IMR-90 (cell line): ENCODE measurements at regions not wholly inside any gene's neighbourhood (a gene's known extent, or its start where the extent isn't known, plus 50 kb on each side); places are given as distances from the start of the nearest gene placed in this dataset.
"Not testable (repeated sequence)": the region's sequence is repeated elsewhere in the genome, so short reads cannot be mapped to it uniquely, and the experiment has no call there.

Source experiments
- ATAC-seq: fragments of 200-7000 bp; cut with Tn5 transposase; 2 replicates; pipeline ENCODE4 v1.9.1; 2020; ENCODE audit warnings: low read depth, mild to moderate bottlenecking, moderate library complexity
- BruUV-seq: library from RNA; stranded (reverse); fragments of 400-500 nt; replicated peaks from 2 replicates; lab custom pipeline; 2021; lab: Mats Ljungman, UMichigan
- CTCF ChIA-PET: fragments of 300-600 bp; formaldehyde crosslinking; extraction: SDS; loops from one replicate; lab custom pipeline; 2021; ENCODE audit warnings: antibody characterized with exemption; lab: Yijun Ruan, JAX
- POLR2A ChIA-PET: fragments of 300-600 bp; sonication (Branson Sonifier 250); formaldehyde crosslinking; loops from one replicate; lab custom pipeline; 2022; ENCODE audit warnings: antibody characterized with exemption; ENCODE audit not compliant: unreplicated experiment; lab: Charles Lee
- DNase-seq: peaks from one replicate; pipeline ENCODE4 v3.0.0; 2013
- H2AFZ ChIP-seq: replicated peaks from 2 replicates; pipeline ENCODE3; 2013; ENCODE audit warnings: low read length, mild to moderate bottlenecking; ENCODE audit not compliant: poor library complexity
- H2AK5ac ChIP-seq: 2 replicates; pipeline ENCODE4 v1.6.1; 2013; ENCODE audit warnings: low read depth, low read length, inconsistent platforms
- H2AK9ac ChIP-seq: replicated peaks from 2 replicates; pipeline ENCODE3; 2013; ENCODE audit warnings: mild to moderate bottlenecking, low read depth, low read length, moderate library complexity; ENCODE audit not compliant: poor library complexity
- H2BK120ac ChIP-seq: 2 replicates; pipeline ENCODE4 v1.6.1; 2013; ENCODE audit warnings: low read depth, low read length, inconsistent platforms
- H2BK15ac ChIP-seq: 3 replicates; pipeline ENCODE4 v1.6.1; 2013; ENCODE audit warnings: low read depth, low read length, inconsistent platforms
- H2BK20ac ChIP-seq: 2 replicates; pipeline ENCODE4 v1.6.1; 2013; ENCODE audit warnings: low read depth, mild to moderate bottlenecking, inconsistent platforms, low read length, moderate library complexity
- H2BK5ac ChIP-seq: 2 replicates; pipeline ENCODE4 v1.6.1; 2013; ENCODE audit warnings: mild to moderate bottlenecking, low read depth, low read length, inconsistent platforms; ENCODE audit not compliant: poor library complexity, severe bottlenecking
- H3K14ac ChIP-seq: replicated peaks from 2 replicates; pipeline ENCODE4 v1.6.1; 2013; ENCODE audit warnings: low read depth, low read length, inconsistent platforms
- H3K18ac ChIP-seq: 2 replicates; pipeline ENCODE4 v1.6.1; 2013; ENCODE audit warnings: low read depth, low read length, control low read depth
- H3K23ac ChIP-seq: 2 replicates; pipeline ENCODE4 v1.6.1; 2013; ENCODE audit warnings: low read depth, low read length, inconsistent platforms
- H3K27ac ChIP-seq: 2 replicates; pipeline ENCODE4 v1.5.1; 2013; ENCODE audit warnings: mild to moderate bottlenecking, control low read depth, low read length; ENCODE audit not compliant: insufficient read depth
- H3K27me3 ChIP-seq: 2 replicates; pipeline ENCODE4 v1.6.1; 2013; ENCODE audit warnings: low read length; ENCODE audit not compliant: control insufficient read depth, insufficient read depth
- H3K36me3 ChIP-seq: 2 replicates; pipeline ENCODE4 v1.6.1; 2013; ENCODE audit warnings: low read length, mixed read lengths; ENCODE audit not compliant: control insufficient read depth, insufficient read depth
- H3K4ac ChIP-seq: 2 replicates; pipeline ENCODE4 v1.6.1; 2013; ENCODE audit warnings: low read depth, low read length, inconsistent platforms
- H3K4me1 ChIP-seq: 2 replicates; pipeline ENCODE4 v1.6.1; 2013; ENCODE audit warnings: low read length, mixed read lengths; ENCODE audit not compliant: control insufficient read depth, insufficient read depth
- H3K4me2 ChIP-seq: 2 replicates; pipeline ENCODE4 v1.6.1; 2013; ENCODE audit warnings: low read depth, mild to moderate bottlenecking, control low read depth, low read length, moderate library complexity
- H3K4me3 ChIP-seq: 2 replicates; pipeline ENCODE4 v1.5.1; 2013; ENCODE audit warnings: low read depth, mild to moderate bottlenecking, control low read depth, low read length, moderate library complexity; ENCODE audit not compliant: insufficient read depth
- H3K56ac ChIP-seq: 2 replicates; pipeline ENCODE4 v1.6.1; 2013; ENCODE audit warnings: low read length, inconsistent platforms; ENCODE audit not compliant: insufficient read depth; ENCODE audit errors: extremely low read depth
- H3K79me1 ChIP-seq, 2 experiments: 2 replicates each; pipeline ENCODE4 v1.6.1; 2013; ENCODE audit warnings: low read length in 2 of 2, inconsistent platforms in 1 of 2, low read depth in 1 of 2
- H3K9ac ChIP-seq: 2 replicates; pipeline ENCODE4 v1.6.1; 2013; ENCODE audit warnings: low read depth, low read length, control low read depth
- H3K9me1 ChIP-seq: 2 replicates; pipeline ENCODE4 v1.6.1; 2013; ENCODE audit warnings: low read length, inconsistent platforms; ENCODE audit not compliant: insufficient read depth
- H3K9me3 ChIP-seq: 2 replicates; pipeline ENCODE4 v1.6.1; 2013; ENCODE audit warnings: low read length; ENCODE audit not compliant: control insufficient read depth, insufficient read depth
- H4K20me1 ChIP-seq: 2 replicates; pipeline ENCODE4 v1.6.1; 2013; ENCODE audit warnings: low read length, inconsistent platforms; ENCODE audit not compliant: insufficient read depth
- H4K5ac ChIP-seq: 2 replicates; pipeline ENCODE4 v1.6.1; 2013; ENCODE audit warnings: mild to moderate bottlenecking, low read depth, low read length, control low read depth
- H4K8ac ChIP-seq, 2 experiments: 2 replicates each; pipeline ENCODE4 v1.6.1; 2013; ENCODE audit warnings: low read depth in 2 of 2, low read length in 2 of 2, control low read depth in 1 of 2, inconsistent platforms in 1 of 2
- H4K91ac ChIP-seq: 2 replicates; pipeline ENCODE4 v1.6.1; 2013; ENCODE audit warnings: low read depth, low read length, inconsistent platforms; ENCODE audit not compliant: insufficient read depth
- WGBS, 2 experiments: methylation state at CpG; one replicate each; pipeline versions ENCODE4 v1.1.5 to v1.1.7; 2013; ENCODE audit warnings: missing lambda C conversion rate in 2 of 2; ENCODE audit not compliant: insufficient read length in 1 of 2; ENCODE audit errors: extremely low coverage in 2 of 2; 5-methylcytosine and 5-hydroxymethylcytosine counted together
- dilution Hi-C: fragments of 300-500 bp; cut with HindIII; formaldehyde crosslinking; loops from one replicate; pipeline ENCODE4 v1.14.3; 2018; ENCODE audit warnings: low sequenced_read_pairs; ENCODE audit not compliant: unreplicated experiment
- in situ Hi-C: fragments of 300-500 bp; cut with MboI; formaldehyde crosslinking; loops from 3 replicates; pipeline ENCODE4 v1.14.3; 2019; ENCODE audit warnings: low sequenced_read_pairs, inconsistent platforms, mixed read lengths
- intact Hi-C: fragments of 100-400 bp; cut with micrococcal nuclease; formaldehyde crosslinking; loops from 2 replicates; pipeline ENCODE4 v1.10.0; 2022

- ATAC-seq, H3K9me1 ChIP-seq, H3K56ac ChIP-seq, H4K5ac ChIP-seq, H4K8ac ChIP-seq, H3K9ac ChIP-seq, H2AK9ac ChIP-seq, H3K79me1 ChIP-seq, H2AFZ ChIP-seq, BruUV-seq, dilution Hi-C loops, H3K4me3 ChIP-seq, H3K23ac ChIP-seq, H3K36me3 ChIP-seq, H2BK15ac ChIP-seq, H4K20me1 ChIP-seq, H3K4ac ChIP-seq, H3K4me2 ChIP-seq, H3K14ac ChIP-seq, H3K4me1 ChIP-seq, H2AK5ac ChIP-seq, H2BK120ac ChIP-seq, H2BK20ac ChIP-seq, in situ Hi-C loops, H3K18ac ChIP-seq, H2BK5ac ChIP-seq, CTCF ChIA-PET, POLR2A ChIA-PET, intact Hi-C loops, DNase-seq, H3K9me3 ChIP-seq, H4K91ac ChIP-seq, H3K27ac ChIP-seq: not testable (repeated sequence)
- H3K27me3 ChIP-seq = peaks cover 12% of the 10 kb centered on the region
- 80% methylated on average over 1 of the region's 10 CpGs; no CpG with 5 or more reads in 1 of the 2 experiments for WGBS, 2 experiments
These were observed 76.9 kb upstream of the TNFSF11 start for GRCh38 chr13:42496926-42497554.
